Epithelial cell of esophagus (primary cell): ENCODE measurements at regions not wholly inside any gene's neighbourhood (a gene's known extent, or its start where the extent isn't known, plus 50 kb on each side); places are given as distances from the start of the nearest gene placed in this dataset.

Experiments
- DNase-seq: peaks from one replicate; pipeline ENCODE4 v3.0.0; 2010; ENCODE audit warnings: low read depth
- H3K4me3 ChIP-seq: 2 replicates; pipeline ENCODE4 v1.5.1; 2011; ENCODE audit warnings: mild to moderate bottlenecking, low read length, control low read depth
- CTCF ChIP-seq: IDR thresholded peaks from 2 replicates; pipeline ENCODE4 v1.5.1; 2011; ENCODE audit warnings: low read depth, mild to moderate bottlenecking, low read length, control low read depth, inconsistent platforms; ENCODE audit not compliant: insufficient read depth; ENCODE audit errors: missing control alignments

GRCh38 chr10:78258323-78259030, 224.8 kb downstream of the RPS24 start:
- TF ChIP-seq CTCF = peak; percentile 20
- DNase-seq = peak; percentile 18

GRCh38 chr10:78259391-78259790, 225.7 kb downstream of the RPS24 start:
- H3K4me3 ChIP-seq = no peak overlapping the region
- DNase-seq = no peak
- TF ChIP-seq CTCF = no peak

More at GRCh38 chr10:78258323-78259030, 224.8 kb downstream of the RPS24 start:
- no peak overlapping the region for H3K4me3 ChIP-seq

- DNase-seq = no peak
- no peak overlapping the region for H3K4me3 ChIP-seq
- no peak for TF ChIP-seq CTCF
Measured at GRCh38 chr10:78260141-78260540, 226.5 kb downstream of the RPS24 start.

- no peak for DNase-seq
- TF ChIP-seq CTCF = no peak
Measured at GRCh38 chr10:78260680-78261079, 227.0 kb downstream of the RPS24 start.

GRCh38 chr10:78261291-78261690, 227.6 kb downstream of the RPS24 start:
- no peak for DNase-seq
- H3K4me3 ChIP-seq = no peak overlapping the region
- TF ChIP-seq CTCF = no peak

More at GRCh38 chr10:78260680-78261079, 227.0 kb downstream of the RPS24 start:
- no peak overlapping the region for H3K4me3 ChIP-seq

GRCh38 chr10:78262860-78263259, 229.2 kb downstream of the RPS24 start:
- TF ChIP-seq CTCF = no peak
- DNase-seq = no peak
- no peak overlapping the region for H3K4me3 ChIP-seq

- no peak overlapping the region for H3K4me3 ChIP-seq
- TF ChIP-seq CTCF = no peak
- peak; percentile 54 for DNase-seq
Measured at GRCh38 chr10:78263521-78263988, 229.9 kb downstream of the RPS24 start.
